DND-41 (cell line): ENCODE measurements at regions not wholly inside any gene's neighbourhood (a gene's known extent, or its start where the extent isn't known, plus 50 kb on each side); places are given as distances from the start of the nearest gene placed in this dataset.
"Not testable (repeated sequence)": the region's sequence is repeated elsewhere in the genome, so short reads cannot be mapped to it uniquely, and the experiment has no call there.

Experiments used
- EZH2 ChIP-seq: IDR thresholded peaks from 3 replicates; pipeline ENCODE4 v1.6.1; 2012; ENCODE audit warnings: borderline replicate concordance, low read depth, mild to moderate bottlenecking, moderate library complexity, low read length, inconsistent platforms; ENCODE audit not compliant: severe bottlenecking
- TF ChIP-seq, protein P1 (sequence below): IDR thresholded peaks from 2 replicates; pipeline ENCODE4 v1.5.1; 2012; ENCODE audit warnings: borderline replicate concordance, low read length, moderate library complexity, mild to moderate bottlenecking; ENCODE audit not compliant: poor library complexity, severe bottlenecking; ENCODE audit errors: extremely low read depth

GRCh38 chr20:30824666-30825065, 432.8 kb upstream of the DEFB115 start:
- TF ChIP-seq, protein P1, sequence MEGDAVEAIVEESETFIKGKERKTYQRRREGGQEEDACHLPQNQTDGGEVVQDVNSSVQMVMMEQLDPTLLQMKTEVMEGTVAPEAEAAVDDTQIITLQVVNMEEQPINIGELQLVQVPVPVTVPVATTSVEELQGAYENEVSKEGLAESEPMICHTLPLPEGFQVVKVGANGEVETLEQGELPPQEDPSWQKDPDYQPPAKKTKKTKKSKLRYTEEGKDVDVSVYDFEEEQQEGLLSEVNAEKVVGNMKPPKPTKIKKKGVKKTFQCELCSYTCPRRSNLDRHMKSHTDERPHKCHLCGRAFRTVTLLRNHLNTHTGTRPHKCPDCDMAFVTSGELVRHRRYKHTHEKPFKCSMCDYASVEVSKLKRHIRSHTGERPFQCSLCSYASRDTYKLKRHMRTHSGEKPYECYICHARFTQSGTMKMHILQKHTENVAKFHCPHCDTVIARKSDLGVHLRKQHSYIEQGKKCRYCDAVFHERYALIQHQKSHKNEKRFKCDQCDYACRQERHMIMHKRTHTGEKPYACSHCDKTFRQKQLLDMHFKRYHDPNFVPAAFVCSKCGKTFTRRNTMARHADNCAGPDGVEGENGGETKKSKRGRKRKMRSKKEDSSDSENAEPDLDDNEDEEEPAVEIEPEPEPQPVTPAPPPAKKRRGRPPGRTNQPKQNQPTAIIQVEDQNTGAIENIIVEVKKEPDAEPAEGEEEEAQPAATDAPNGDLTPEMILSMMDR, result not testable (repeated sequence)
- TF ChIP-seq EZH2, result not testable (repeated sequence)
